Right renal cortex interstitium (tissue), 3 donors: ENCODE measurements at regions not wholly inside any gene's neighbourhood (a gene's known extent, or its start where the extent isn't known, plus 50 kb on each side); places are given as distances from the start of the nearest gene placed in this dataset.
"Not testable (repeated sequence)": the region's sequence is repeated elsewhere in the genome, so short reads cannot be mapped to it uniquely, and the experiment has no call there.

ENCODE experiments used
- DNase-seq, 3 donors: peaks; one replicate each; pipeline ENCODE4 v3.0.0-alpha.2; 2013; ENCODE audit warnings: low read depth in 3 of 3, low spot score in 2 of 3

DNA sequence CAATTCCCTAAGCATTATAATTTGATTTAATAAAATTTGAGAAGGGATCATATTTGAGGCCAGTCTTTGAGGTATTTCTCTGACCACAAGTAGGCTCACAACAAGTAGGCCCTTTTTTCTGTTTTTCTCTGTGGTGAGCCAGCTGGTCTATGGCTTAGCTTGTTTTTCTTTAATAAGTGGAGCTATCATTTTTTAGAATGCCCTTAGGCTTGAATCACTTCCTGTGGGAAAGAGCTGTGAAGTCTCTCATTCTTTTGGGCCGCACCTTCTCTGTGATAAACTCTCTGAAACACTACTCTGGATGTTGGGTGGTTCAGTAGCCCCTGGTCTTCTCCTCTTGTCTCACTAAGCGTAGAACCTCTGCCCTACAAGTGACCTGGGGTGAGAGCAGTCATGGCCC lies 235.9 kb downstream of the SUCLG1 start:
- DNase-seq = no peak

DNA sequence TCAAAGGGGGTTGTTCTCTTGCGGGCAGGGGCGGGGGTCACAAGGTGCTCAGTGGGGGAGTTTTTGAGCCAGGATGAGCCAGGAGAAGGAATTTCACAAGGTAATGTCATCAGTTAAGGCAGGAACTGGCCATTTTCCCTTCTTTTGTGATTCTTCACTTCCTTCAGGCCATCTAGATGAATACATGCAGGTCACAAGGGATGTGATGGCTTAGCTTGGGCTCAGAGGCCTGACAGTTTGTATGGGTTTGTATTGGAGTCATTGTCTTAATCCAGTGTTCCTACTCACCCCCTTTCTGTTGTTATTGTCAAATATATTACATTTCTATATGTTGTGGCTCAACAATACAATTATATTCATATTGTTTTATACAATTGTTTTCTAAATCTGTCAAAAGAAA lies 238.0 kb downstream of the SUCLG1 start:
- DNase-seq = not testable (repeated sequence)

DNA sequence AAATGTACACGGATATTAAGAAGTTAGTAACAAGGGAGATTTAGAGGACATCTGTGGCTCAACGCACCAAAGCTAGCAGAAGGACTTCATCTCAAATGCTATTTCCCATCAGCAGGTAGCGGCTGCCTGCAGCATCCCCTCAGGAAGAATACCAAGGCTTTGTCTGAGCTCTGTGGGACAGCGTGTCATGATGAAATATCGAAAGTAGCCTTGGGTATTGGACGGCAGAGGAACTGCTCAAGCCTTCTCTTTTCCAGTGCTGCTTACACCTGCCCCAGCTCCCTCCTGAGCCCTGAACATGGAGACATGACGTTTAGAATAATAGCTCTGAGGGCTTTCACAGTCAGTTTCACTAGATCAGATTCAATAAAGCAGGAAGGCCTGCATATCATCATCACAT lies 241.6 kb downstream of the SUCLG1 start:
- no peak for DNase-seq

DNA sequence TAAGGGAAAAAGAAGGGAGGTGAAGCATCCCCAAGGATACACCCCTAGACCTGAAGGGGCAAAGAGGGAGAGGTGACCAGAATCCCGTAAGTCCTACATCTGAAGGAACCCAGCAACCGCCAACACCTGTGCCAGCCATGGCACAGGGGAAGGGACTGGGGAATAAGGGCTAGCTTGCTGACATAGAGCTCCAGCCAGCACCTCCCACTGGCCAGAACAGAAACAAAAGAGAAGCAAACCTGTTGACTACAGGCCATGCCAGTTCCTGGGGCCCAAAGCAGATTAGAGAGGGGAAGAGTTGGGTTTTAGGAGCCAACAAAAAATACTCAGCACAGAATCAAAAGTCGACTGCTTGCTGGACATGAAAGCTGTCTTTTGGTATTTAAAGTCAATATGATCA lies 244.6 kb downstream of the SUCLG1 start:
- no peak for DNase-seq

DNA sequence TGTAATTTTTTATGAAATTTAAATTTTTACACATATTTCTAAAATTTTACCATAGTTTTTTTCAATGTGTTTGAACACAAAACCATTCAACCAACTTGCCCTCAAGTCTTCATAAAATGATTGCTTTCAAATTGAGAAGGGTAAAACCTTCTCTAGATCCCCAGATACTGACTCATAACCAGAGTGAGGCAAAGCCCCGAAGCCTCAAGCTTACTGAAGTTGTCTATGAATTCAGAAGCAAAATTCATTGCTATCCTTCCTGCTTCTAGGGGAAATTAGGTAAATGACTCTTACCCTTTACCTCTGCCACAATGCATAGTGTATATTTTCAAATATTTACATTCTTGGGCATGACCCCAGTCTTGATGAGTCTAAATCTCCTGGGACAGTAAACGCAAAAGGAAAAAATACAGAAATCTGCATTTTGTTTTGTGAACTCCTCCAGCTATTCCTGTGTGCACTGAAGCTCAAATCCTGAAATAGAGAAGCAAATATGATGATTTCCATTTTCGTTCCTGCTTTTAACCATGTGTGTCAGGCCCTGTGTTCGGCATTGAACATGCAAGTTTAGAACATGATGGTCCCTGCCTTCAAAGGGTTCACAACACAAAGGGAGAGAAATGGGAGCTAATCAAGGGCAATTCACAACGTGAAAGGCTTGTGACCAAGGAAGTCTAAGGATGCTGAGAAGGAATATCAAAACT lies 246.3 kb downstream of the SUCLG1 start:
- DNase-seq = no peak

DNA sequence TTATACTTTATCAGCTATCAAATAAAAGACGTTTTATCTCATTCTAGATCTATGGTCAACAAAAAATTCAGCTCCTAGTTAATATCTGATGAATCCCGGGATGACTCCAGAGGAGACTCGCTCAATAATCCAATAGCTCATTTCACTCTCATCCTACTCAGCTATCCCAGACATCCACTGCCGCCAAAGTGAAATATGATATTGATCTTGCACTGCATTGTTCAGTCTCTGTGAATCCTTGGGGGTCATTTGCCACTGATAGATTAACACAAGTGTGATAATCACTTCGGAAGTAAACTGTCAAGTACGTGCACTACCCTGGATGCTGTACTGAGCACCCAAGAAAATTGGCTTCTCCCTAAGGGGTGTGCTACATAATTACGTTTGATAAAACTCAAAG lies 249.1 kb downstream of the SUCLG1 start:
- no peak for DNase-seq

DNA sequence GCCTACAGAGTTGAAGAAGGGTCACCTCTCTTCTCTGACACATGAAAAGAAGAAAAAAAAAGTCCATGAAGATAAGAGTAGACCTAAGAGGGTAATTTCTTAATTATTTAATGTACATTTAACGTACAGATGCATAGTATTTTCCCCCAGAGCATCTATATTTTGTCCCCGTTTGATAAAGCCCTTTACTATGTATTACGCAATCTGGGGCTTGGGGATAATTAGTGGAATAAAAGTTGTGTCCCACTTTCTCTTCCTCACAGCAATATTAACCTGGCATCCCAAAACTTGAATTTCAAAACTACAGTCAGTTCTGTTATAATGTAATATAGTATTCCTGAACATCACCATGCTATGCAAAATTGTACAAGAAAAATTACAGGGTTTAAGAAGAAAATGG lies 254.1 kb downstream of the SUCLG1 start:
- no peak for DNase-seq

DNA sequence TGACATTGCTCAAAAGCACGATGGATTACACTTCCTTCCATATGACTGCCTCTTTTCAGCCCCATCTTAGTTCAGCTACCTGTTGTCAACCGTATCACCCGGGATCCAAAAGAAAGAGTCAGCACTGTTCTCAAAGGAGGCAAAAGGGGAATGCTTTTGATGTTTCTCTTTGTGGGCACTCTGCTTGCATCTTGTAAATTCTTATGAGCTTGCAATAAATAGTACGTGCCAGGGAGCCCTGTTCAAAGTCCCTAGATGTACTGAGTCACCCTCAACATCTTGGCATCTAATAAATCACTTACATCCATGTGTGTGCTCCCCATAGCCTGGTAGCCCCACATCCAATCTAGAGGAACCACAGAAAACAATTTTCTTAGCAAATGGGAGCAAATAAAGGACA lies 256.9 kb downstream of the SUCLG1 start:
- DNase-seq = no peak

DNA sequence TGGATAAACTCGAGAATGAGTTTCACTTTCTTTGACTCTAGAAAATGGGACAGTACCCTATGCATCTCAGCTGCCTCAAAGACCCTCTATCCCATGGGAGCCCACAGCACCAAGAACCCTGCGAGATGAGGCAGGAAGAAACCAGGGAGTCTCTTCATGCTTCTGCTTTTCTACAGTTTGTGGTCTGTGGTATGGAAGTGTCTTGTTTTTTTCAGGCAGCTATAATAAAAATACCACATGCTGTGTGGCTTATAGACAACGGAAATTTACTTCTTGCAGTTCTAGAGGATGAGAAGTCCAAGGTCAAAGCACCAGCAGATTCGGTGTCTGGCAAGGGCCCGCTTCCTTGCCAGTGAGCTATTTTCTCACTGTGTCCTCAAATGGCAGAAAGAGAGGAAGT lies 257.9 kb downstream of the SUCLG1 start:
- no peak for DNase-seq

DNA sequence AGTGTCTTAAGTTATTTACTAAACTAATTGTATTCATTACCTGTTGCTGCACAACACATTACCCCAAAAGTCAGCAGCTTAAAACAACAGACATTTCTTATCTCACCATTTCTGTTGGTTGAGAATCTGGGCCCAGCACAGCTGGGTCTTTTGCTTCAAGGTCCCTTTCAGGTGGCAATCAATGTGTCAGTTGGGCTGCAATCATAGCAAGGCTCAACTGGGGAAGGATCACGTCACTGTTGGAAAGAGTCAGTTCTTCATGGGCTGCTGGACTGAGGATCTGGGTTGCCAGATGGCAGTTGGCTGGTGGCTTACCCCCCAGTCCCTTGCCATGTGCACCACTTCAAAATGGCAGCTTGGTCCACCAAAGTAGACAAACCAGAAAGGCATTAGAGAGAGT lies 261.2 kb downstream of the SUCLG1 start:
- no peak for DNase-seq

DNA sequence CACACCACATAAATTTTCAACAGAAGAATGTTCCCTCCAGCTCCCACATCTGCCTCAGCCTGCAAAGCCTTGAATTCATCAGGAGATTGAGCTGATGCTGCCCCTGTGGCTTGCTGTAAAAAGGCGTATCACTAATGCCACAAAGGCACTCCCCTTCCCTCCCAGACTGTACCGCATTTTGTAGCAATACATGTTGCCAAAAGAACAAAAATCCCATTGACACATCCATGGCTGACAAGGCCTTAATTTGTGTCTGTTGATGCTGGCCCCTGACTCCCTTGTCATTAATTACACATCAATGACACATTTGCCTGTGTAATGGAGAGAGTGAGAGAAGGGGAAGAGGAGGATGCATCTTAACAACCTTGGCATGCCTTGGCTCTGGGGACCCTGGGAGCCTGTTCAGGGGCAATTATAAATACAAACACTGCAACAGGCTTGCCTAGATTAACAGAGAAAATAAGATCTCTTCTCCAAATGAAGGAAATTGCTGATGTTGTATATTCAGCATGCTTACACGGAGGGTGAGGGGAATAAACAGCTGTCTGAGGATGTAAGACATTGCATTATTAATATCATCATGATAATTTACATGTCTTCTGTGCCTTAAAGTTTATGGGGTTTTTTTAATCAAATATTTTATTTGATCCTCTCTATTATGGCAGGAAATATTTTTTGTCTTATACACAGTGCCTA lies 264.0 kb downstream of the SUCLG1 start:
- peak in 2 of 3 donors; percentile 6 to 10 for DNase-seq

DNA sequence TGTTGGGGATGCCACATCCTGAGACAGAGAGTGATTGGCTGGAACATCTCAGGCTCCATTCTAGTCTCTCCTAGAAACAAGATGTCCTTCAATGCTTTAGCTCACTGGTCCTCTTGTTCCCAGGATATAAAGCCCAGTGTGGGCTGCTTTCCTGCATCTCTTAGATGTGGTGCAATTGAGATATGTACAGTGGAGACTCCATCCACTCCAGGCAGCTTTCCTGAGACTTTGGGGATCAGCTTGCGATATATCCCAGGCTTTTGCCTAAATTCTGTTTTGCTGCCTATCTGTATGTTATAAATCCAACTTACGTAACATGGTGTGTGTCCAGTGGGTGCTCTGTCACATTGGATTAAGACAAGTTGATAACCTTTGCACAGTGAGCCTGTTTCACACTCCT lies 264.9 kb downstream of the SUCLG1 start:
- no peak for DNase-seq

DNA sequence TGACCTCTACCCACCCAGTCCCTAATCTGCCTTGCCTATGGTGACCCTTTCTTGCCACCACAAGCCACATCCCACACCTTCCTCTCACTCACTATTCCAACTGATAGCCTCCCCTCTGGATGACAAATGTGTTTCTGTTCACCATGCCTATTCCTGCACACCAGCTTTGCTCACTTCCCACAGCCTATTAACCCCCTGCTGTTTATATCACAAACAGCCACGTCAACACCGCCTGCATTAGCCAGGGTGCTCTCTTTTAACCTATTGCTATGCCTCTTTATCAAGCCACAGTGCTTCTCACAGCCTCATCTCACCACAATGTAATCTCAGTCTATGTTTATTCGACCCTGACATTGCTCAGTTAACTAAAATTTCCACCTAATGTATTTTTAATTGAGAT lies 271.8 kb downstream of the SUCLG1 start:
- DNase-seq = no peak

DNA sequence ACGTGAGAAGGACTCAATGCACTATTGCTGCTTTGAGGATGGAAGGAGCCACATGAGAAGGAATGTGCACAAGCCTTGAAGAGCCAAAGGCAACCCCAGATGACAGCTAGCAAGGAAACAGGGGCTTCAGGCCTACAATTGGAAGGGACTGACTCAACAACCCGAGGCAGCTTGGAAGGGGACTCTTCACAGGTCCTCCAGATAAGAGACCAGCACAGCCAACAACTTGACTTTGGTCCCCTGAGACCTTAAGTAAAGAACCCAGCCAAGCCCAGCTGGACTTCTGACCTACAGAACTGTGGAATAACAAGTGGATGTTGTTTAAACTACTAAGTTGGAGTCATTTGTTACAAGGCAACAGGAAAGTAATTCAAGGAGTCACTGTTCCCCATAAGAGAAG lies 277.2 kb downstream of the SUCLG1 start:
- DNase-seq = no peak

DNA sequence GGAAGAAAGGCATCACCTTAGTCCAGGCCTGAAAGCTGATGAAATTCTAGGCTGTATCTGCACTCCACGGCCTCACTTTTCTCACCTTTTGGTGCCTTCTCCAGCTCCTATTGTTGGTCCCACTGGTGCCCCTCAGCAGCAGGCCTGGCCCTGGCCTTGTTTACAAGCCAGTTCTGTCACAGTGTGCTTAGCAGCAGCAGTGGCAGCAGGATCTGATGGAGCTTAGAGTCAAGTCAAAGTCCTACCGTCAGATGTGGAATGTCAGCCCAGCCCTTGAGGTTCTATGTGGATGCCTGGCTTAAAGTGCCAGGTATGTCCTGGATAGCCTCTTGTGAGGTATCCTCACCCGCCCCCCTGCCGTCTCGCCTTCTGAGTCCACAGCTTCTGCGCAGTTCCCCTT lies 281.3 kb downstream of the SUCLG1 start:
- DNase-seq = no peak

DNA sequence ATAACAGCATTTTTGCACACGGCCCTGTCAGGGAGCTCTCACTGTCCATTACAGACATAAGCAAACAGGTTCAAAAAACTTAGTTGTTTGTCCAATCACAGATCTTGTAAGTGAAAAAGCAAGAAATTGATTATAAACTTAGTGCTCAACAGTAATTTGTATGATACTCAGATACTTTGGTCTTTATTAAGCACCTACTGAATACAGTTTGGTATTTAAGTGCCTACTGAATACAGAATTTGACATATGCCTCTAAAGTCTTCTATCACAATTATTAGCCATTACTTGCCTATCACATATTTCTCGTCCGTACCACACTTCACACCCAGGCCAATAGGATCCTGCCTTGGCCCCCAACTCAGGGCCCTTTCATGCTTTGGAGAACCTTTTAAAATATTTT lies 283.1 kb downstream of the SUCLG1 start:
- DNase-seq = no peak

DNA sequence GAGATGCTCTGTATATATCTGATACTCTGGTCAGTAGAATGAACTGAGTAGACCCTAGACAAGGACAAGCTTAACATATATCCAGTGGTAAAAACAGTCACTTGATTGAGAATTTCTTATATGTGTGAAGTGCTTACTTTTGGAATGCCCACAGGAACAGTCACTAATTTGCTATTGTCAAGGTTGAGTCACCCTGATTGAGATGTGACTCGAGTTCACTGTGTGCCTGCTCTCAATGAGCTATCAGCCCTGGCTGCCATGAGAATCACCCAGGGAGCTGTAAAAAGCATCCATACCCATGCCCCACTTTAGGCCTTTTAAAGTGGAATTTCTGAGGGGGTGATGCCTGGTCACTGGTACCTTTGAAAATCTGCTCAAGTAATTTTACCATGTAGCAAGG lies 283.7 kb downstream of the SUCLG1 start:
- no peak for DNase-seq

DNA sequence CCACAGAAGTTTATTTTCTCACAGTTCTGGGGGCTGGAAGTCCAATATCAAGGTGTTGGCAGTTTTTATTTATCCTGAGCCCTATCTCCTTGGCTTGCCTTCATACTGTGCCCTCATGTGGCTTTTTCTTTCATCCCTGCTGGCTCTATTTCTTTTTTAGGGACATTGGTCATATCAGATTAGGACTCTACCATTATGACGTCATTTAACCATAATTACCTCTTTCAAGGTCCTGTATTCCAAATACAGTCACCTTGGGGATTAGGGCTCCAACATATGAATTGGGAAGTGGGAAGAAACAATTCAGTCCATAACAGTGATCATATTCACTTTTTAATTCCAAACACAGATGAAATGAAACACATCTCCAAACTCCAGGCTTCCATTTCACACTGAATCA lies 286.0 kb downstream of the SUCLG1 start:
- no peak for DNase-seq

DNA sequence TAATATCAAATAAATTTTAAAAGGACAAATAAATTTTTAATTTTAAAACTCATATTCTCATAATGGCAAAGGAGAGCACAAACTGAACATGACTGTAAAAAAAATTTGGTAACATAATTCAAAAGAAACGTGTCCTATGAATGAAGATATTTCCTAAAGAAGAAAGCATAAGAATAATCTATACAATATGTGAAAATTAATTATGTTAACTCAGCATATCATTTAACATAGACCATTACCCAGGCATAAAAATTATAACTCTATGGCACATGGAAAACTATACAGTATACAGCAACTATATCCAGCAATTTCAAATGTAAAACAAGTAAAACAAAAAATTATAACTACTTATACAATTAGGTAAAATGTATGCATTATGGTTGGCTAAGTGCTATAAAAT lies 288.1 kb downstream of the SUCLG1 start:
- DNase-seq = no peak

DNA sequence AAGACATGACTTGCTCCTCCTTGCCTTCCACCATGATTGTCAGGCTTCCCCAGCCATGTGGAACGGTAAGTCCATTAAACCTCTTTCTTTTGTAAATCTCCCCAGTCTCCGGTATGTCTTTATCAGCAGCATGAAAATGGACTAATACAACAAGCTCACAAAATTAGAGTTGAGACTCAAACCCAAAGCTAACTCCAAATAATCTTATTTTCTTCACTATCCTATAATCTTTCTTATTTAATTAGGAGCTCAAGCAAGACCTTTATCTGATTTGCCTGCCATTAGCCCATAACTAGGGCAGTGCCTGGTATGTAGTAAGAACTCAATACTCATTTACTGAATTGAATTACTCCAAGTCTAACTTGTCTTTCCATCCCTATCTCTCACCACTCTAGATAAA lies 289.2 kb downstream of the SUCLG1 start:
- DNase-seq = no peak

DNA sequence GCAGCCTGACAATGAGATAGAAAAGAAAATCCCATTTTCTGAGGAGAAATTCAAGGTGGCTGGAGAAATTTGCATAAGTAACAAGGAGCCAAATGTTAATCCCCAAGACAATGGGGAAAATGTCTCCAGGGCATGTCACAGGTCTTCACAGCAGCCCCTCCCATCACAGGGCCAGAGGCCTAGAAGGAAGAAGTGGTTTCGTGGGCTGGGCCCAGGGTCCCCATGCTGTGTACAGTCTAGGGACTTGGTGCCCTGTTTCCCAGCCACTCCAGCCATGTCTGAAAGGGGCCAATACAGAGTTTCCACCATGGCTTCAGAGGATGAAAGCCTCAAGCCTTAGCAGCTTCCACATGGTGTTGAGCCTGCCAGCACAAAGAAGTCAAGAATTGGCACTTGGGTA lies 290.5 kb downstream of the SUCLG1 start:
- DNase-seq = not testable (repeated sequence)

DNA sequence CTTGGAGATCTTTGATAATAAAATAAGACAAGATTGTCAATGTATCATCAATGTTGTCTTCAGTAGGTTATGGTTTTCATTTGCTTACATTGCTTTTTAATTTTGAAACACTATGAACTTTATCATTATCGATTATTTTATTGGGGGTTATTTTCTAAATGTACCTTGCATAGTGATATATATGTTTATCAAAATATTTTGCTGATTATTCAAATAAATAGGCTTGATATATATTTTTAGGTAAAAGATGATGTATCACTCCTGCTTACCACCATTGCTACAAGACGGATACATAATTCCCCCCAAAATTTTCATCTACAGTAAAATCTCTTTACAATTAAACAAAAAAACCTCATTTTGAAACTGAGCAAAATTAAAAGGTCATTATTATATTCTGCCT lies 293.8 kb downstream of the SUCLG1 start:
- no peak for DNase-seq

DNA sequence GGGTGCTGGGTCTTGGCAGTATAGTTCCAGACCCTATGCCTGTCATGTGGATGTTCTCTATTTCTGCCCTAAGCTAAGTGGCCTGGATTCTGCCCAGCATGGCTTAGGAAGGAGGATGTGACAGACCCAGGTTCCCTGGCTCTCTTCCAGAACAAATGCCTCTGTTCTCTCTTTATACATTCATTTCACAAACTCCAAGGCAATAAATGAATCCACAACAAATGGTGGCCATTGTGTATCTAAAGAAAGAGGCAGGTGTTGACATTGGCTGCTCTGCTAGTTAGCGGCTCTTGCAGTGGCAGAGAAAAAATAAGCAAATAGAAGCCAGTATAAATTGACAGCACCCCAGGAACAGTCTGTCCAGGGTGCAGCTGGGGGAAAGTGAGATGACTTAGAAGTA lies 298.6 kb downstream of the SUCLG1 start:
- no peak for DNase-seq
